WTC11 (cell line): ENCODE measurements at regions not wholly inside any gene's neighbourhood (a gene's known extent, or its start where the extent isn't known, plus 50 kb on each side); places are given as distances from the start of the nearest gene placed in this dataset.

ENCODE experiments used
- ATAC-seq: fragments of 200-7000 bp; cut with Tn5 transposase; 2 replicates; pipeline ENCODE4 v1.10.0; 2021; ENCODE audit warnings: mild to moderate bottlenecking, moderate library complexity
- CTCF ChIA-PET: fragments of 300-600 bp; sonication (Branson Sonifier 250); formaldehyde crosslinking; loops from one replicate; lab custom pipeline; 2021; ENCODE audit warnings: antibody characterized with exemption; lab: Charles Lee
- POLR2A ChIA-PET: fragments of 350-600 bp; sonication (Branson Sonifier 250); formaldehyde crosslinking; loops from one replicate; lab custom pipeline; 2021; ENCODE audit warnings: antibody characterized with exemption; lab: Charles Lee
- DNase-seq: peaks from one replicate; pipeline ENCODE4 v3.0.0; 2021; ENCODE audit warnings: low spot score
- H3K27ac Mint-ChIP-seq: 2 replicates; pipeline ENCODE4 v1.8.0; 2021; ENCODE audit warnings: mixed read lengths
- H3K27me3 Mint-ChIP-seq: 2 replicates; pipeline ENCODE4 v1.8.0; 2021; ENCODE audit warnings: low read depth, mild to moderate bottlenecking, moderate library complexity, mixed read lengths
- H3K36me3 Mint-ChIP-seq: 2 replicates; pipeline ENCODE4 v1.8.0; 2021; ENCODE audit warnings: mixed read lengths
- H3K4me1 Mint-ChIP-seq: 2 replicates; pipeline ENCODE4 v1.8.0; 2022; ENCODE audit warnings: mixed read lengths
- H3K4me3 Mint-ChIP-seq: 2 replicates; pipeline ENCODE4 v1.8.0; 2021; ENCODE audit warnings: mild to moderate bottlenecking, moderate library complexity, mixed read lengths
- H3K9me3 Mint-ChIP-seq: 2 replicates; pipeline ENCODE4 v1.8.0; 2021; ENCODE audit warnings: mixed read lengths
- AFF4 ChIP-seq: sonication (generic); formaldehyde crosslinking; IDR thresholded peaks from 2 replicates; pipeline ENCODE4 v1.8.1; 2023; ENCODE audit warnings: mild to moderate bottlenecking, missing genetic modification reagents, borderline replicate concordance
- ARID4B ChIP-seq: sonication (generic); formaldehyde crosslinking; IDR thresholded peaks from 2 replicates; pipeline ENCODE4 v1.8.0; 2023; ENCODE audit warnings: missing genetic modification reagents, mild to moderate bottlenecking, borderline replicate concordance
- ATF3 ChIP-seq: sonication (generic); formaldehyde crosslinking; conservative IDR thresholded peaks from 2 replicates; pipeline ENCODE4 v1.8.1; 2022; ENCODE audit warnings: mild to moderate bottlenecking, missing genetic modification reagents
- ATF6 ChIP-seq: sonication (generic); formaldehyde crosslinking; IDR thresholded peaks from 2 replicates; pipeline ENCODE4 v1.8.1; 2023; ENCODE audit warnings: mild to moderate bottlenecking, missing genetic modification reagents
- CREB1 ChIP-seq: sonication (generic); formaldehyde crosslinking; IDR thresholded peaks from 2 replicates; pipeline ENCODE4 v1.8.0; 2023; ENCODE audit warnings: mild to moderate bottlenecking, missing genetic modification reagents
- CTCF ChIP-seq: fragments of 200-600 bp; IDR thresholded peaks from 2 replicates; pipeline ENCODE4 v1.8.0; 2022; ENCODE audit warnings: antibody characterized with exemption
- EMX1 ChIP-seq: fragments of 250-450 bp; sonication (Bioruptor Pico); IDR thresholded peaks from 2 replicates; pipeline ENCODE4 v1.8.0; 2021; ENCODE audit warnings: mild to moderate bottlenecking
- GABPB1 ChIP-seq: sonication (generic); formaldehyde crosslinking; IDR thresholded peaks from 2 replicates; pipeline ENCODE4 v1.8.1; 2023; ENCODE audit warnings: mild to moderate bottlenecking, missing genetic modification reagents
- GRHL2 ChIP-seq: fragments of 250-450 bp; sonication (Bioruptor Pico); IDR thresholded peaks from 2 replicates; pipeline ENCODE4 v1.8.0; 2022; ENCODE audit warnings: mild to moderate bottlenecking, moderate library complexity; ENCODE audit not compliant: insufficient replicate concordance, severe bottlenecking
- IRF2 ChIP-seq: sonication (generic); formaldehyde crosslinking; IDR thresholded peaks from 2 replicates; pipeline ENCODE4 v1.8.0; 2022; ENCODE audit warnings: low read depth, missing genetic modification reagents, borderline replicate concordance
- JUN ChIP-seq: sonication (generic); formaldehyde crosslinking; IDR thresholded peaks from 2 replicates; pipeline ENCODE4 v1.8.0; 2023; ENCODE audit warnings: mild to moderate bottlenecking, missing genetic modification reagents
- MAX ChIP-seq: sonication (generic); formaldehyde crosslinking; IDR thresholded peaks from 2 replicates; pipeline ENCODE4 v1.8.0; 2022; ENCODE audit warnings: mild to moderate bottlenecking, missing genetic modification reagents
- SP1 ChIP-seq: sonication (generic); formaldehyde crosslinking; conservative IDR thresholded peaks from 2 replicates; pipeline ENCODE4 v1.8.1; 2022; ENCODE audit warnings: missing genetic modification reagents
- STAT6 ChIP-seq: sonication (generic); formaldehyde crosslinking; conservative IDR thresholded peaks from 2 replicates; pipeline ENCODE4 v1.8.1; 2023; ENCODE audit warnings: mild to moderate bottlenecking, low read depth, missing genetic modification reagents, moderate library complexity
- TEAD4 ChIP-seq: sonication (generic); formaldehyde crosslinking; IDR thresholded peaks from 2 replicates; pipeline ENCODE4 v1.8.0; 2022; ENCODE audit warnings: mild to moderate bottlenecking, missing genetic modification reagents
- USF2 ChIP-seq: sonication (generic); formaldehyde crosslinking; IDR thresholded peaks from 2 replicates; pipeline ENCODE4 v1.8.1; 2023; ENCODE audit warnings: mild to moderate bottlenecking, missing genetic modification reagents, moderate library complexity
- ZNF512 ChIP-seq: sonication (generic); formaldehyde crosslinking; IDR thresholded peaks from 2 replicates; pipeline ENCODE4 v1.8.1; 2022; ENCODE audit warnings: missing genetic modification reagents, borderline replicate concordance

- TF ChIP-seq AFF4 (CRISPR knock-in tag), result no peak
- TF ChIP-seq SP1 (CRISPR knock-in tag), result no peak
- TF ChIP-seq CREB1, result no peak
- no peak for TF ChIP-seq IRF2
- TF ChIP-seq EMX1 (CRISPR knock-in tag), result no peak
- TF ChIP-seq ATF6 (CRISPR knock-in tag), result no peak
- TF ChIP-seq JUN (CRISPR knock-in tag), result no peak
- no peak for TF ChIP-seq ATF3 (CRISPR knock-in tag)
- no peak for TF ChIP-seq CTCF
- no peak for TF ChIP-seq USF2 (CRISPR knock-in tag)
- TF ChIP-seq ZNF512 (CRISPR knock-in tag), result no peak
- no peak for TF ChIP-seq GRHL2 (CRISPR knock-in tag)
- TF ChIP-seq MAX (CRISPR knock-in tag), result no peak
- TF ChIP-seq GABPB1 (CRISPR knock-in tag), result no peak
- TF ChIP-seq ARID4B, result no peak
- TF ChIP-seq TEAD4, result no peak
- no peak for TF ChIP-seq STAT6 (CRISPR knock-in tag)
- Mint-ChIP-seq H3K4me1 (peaks cover 9% of the 10 kb centered on the region; the same call in 1 of the 2 replicates), H3K9me3 (peaks cover 40% of the 10 kb centered on the region), H3K36me3 (peaks cover 2% of the 10 kb centered on the region; the same call in 1 of the 2 replicates), H3K4me3 (no peak overlapping the region), H3K27me3 (no peaks in the 10 kb centered on the region), H3K27ac (no peak overlapping the region)
- ChIA-PET POLR2A (no interaction called here), CTCF (interaction anchor here (0.5 to 1.1 kb wide), 2 partner anchors 37 to 1774 kb away, joined by 3 read pairs; no protein-coding TSS in a partner anchor)
- peak; percentile 11 for DNase-seq
- ATAC-seq, result peak; percentile 74
These were observed 510.7 kb upstream of the LRRTM1 start for GRCh38 chr2:80815259-80815658.
